HG03025 (cell line): ENCODE measurements at regions not wholly inside any gene's neighbourhood (a gene's known extent, or its start where the extent isn't known, plus 50 kb on each side); places are given as distances from the start of the nearest gene placed in this dataset.
A peak's percentile ranks its signal among the peaks of the same experiment; 100 is the strongest.
"Not testable (repeated sequence)": the region's sequence is repeated elsewhere in the genome, so short reads cannot be mapped to it uniquely, and the experiment has no call there.

ENCODE experiments used
- ATAC-seq: cut with Tn5 transposase; IDR thresholded peaks from one replicate; pipeline ENCODE4 v1.9.1; 2021; ENCODE audit warnings: mild to moderate bottlenecking, moderate library complexity; ENCODE audit not compliant: unreplicated experiment, low FRiP score

GRCh38 chrX:121260596-121261240 is 213.3 kb downstream of the GLUD2 start:
- ATAC-seq, result no peak

DNA sequence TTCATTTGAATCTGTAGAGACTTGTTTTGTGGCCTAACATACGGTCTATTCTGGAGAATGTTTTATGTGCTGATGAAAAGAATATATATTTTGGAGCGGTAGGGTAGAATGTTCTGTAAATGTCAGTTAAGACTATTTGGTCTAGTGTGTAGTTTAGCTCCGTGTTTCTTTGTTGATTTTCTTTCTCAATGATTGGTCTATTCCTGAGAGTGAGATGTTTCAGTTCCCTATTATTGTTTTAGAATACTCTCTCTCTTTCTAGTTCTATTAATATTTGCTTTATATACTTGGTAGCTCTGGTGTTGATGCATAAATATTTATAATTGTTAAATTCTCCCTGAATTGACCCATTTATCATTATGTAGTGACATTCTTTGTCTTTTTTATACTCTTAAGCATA is 236.5 kb downstream of the GLUD2 start:
- ATAC-seq, result no peak

DNA sequence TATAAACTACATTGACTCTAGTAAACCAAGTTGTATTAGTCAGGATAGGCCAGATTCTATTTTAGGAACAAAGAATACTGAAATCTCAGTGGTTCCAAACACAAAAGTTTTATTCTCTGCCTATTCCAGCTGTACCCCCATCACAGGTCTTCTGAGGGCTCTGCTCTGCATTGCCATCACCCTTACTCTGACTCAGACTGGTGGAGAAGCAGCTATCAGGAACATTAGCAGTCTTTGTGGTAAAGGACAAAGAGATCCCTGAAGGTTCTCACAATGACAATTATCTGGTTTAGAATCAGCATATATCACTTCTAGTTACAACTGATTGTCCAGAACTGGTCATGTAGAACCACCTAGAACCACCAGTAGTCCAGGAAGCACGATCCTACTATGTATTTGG is 251.1 kb downstream of the GLUD2 start:
- no peak for ATAC-seq

GRCh38 chrX:121301356-121301755 is 253.9 kb downstream of the GLUD2 start:
- no peak for ATAC-seq

DNA sequence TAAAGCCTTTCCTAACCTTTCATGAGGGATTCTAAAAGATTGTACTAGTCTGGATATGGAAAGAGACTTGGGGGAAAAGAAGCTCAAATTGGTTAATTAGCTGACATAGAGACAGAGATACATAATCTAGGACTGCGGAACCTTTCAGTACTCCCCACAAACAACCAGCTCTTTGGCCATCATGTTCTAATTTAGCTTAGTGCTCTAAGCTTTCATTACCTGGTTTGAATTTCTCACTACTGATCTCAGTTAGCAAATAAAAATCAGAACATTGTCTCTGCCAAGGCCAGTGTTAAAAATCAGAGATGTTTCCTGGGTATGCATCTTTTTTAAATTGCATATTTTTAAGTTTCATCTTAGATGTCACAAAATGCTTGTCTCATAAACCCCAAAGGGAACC is 254.4 kb downstream of the GLUD2 start:
- no peak for ATAC-seq

- peak; percentile 73 for ATAC-seq
These were observed 260.0 kb downstream of the GLUD2 start for GRCh38 chrX:121307449-121307848.

- ATAC-seq, result peak; percentile 57
These were observed 260.9 kb downstream of the GLUD2 start for GRCh38 chrX:121308276-121308805.

- ATAC-seq, result no peak
These were observed 263.4 kb downstream of the GLUD2 start for GRCh38 chrX:121310820-121311219.

GRCh38 chrX:121320441-121320840 is 273.0 kb downstream of the GLUD2 start:
- ATAC-seq, result no peak

- ATAC-seq, result no peak
These were observed 274.7 kb downstream of the GLUD2 start for GRCh38 chrX:121322159-121322558.

GRCh38 chrX:121323337-121323736 is 275.9 kb downstream of the GLUD2 start:
- no peak for ATAC-seq

DNA sequence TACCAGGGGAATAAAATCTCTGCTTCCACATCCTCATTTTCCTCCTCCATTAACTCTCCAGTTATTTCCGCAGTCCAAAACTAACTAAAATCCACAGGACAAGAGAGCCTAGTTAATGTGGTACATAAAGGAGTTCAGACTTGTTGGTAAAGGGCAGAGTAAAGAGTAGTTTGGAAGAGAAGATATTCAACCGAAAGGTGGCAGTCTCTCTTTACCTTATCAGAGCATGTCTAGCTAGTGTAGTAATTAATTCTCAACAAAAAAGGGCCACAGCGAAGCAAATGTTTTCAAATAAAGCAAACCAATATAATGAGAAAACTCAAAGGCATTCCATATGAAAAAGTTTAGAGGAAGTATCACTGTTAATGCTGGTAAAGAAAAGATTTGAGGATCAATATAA is 286.5 kb downstream of the GLUD2 start:
- no peak for ATAC-seq

DNA sequence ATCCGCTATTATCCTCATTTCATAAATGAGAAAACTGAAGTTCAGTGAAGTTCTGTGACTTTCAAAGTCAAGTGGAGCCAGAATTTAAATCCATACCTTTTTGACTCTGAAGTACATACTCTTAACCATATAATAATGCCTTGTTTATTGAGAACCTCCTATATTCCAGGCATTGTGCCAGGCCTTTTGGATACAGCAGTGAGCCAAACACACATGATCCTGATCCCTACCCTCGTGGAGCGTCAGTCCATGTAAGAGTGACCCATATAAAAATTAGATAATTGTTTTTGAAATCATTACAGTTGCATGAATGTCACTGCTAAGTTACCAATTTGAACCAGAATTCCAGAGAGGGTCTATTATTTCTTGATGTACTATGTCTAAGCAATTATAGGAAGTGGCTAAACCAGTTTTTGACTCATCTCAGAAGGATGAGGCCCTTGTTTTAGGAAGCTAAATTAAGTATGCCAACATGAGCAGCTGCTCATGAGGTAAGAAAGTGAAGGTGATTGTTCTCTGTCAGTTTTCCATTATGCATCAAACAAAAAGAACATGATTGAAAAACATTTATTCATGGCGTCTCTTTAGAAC is 289.5 kb downstream of the GLUD2 start:
- ATAC-seq, result no peak

- no peak for ATAC-seq
These were observed 290.4 kb downstream of the GLUD2 start for GRCh38 chrX:121337816-121338215.

DNA sequence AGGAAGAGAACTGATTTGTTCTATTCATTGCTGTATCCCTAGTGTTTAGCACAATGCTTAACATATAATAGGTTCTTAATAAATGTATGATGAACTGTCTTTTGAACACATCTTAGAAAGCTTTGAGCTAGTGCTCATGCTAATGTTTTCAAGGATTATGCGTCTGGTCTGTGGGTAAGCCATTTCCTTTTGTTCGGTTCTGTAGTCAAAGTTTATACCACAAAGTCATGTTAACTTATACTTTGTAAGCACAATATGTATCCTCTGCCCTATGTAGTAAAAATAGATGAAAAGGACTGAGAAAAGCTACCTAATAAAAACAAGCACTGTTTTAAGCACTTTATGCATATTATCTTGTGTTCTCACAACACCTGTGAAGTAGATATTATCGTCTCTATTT is 301.9 kb downstream of the GLUD2 start:
- ATAC-seq, result no peak

GRCh38 chrX:121356139-121356849 is 308.9 kb downstream of the GLUD2 start:
- no peak for ATAC-seq

DNA sequence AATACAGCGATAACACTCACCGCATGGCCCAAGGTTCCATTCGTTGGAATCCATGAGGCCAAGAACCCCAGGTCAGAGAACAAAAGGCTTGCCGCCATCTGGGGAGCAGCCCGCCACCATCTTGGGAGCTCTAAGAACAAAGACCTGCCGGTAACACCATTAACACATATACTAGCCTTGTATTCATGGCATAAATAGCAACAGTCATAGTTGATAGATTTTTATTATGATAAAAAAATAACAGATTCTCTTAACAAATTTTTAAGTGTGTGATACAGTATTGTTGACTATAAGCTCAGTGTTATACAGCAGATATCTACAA is 309.4 kb downstream of the GLUD2 start:
- ATAC-seq, result no peak

DNA sequence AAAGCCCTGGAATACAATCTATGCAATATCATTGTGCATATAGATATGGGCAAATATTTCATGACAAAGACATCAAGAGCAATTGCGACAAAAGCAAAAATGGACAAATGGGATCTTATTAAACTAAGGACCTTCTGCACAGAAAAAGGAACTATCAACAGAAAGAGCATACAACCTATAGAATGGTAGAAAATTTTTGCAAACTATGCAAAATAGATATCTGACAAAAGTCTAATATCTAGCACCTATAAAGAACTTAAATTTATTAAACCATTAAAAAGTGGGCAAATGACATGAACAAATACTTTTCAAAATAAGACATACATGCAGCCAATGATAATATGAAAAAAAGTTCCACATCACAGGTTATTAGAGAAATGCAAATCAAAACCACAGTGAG is 312.9 kb downstream of the GLUD2 start:
- no peak for ATAC-seq

GRCh38 chrX:121365572-121366161 is 318.3 kb downstream of the GLUD2 start:
- no peak for ATAC-seq

DNA sequence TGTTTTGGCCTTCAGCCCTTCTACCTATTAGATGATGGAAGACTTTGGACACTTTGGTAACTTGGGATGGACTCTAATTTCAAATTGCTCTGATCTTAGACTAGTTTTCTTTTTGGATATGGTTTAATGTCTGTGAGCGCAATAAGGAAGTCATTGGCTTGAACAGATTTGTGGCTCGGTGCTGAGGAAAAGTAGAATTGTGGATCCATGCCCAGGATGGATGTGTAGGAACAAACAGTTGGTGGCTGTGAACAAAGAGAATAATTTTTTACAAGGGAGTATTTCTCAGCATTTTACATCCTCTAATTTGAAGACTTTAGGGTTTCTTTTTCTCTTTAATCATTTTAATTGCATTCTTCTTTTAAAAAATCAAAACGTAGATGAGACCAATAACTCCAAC is 327.1 kb downstream of the GLUD2 start:
- ATAC-seq, result no peak

DNA sequence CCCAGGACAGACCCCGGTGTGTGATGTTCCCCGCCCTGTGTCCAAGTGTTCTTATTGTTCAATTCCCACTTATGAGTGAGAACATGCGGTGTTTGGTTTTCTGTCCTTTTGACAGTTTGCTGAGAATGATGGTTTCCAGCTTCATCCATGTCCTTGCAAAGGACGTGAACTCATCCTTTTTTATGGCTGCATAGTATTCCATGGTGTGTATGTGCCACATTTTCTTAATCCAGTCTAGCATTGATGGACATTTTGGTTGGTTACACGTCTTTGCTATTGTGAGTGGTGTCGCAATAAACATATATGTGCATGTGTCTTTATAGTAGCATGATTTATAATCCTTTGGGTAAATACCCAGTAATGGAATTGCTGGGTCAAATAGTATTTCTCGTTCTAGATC is 334.5 kb downstream of the GLUD2 start:
- ATAC-seq, result not testable (repeated sequence)
